Astrocyte (in vitro differentiated cells and primary cell): ENCODE measurements at regions not wholly inside any gene's neighbourhood (a gene's known extent, or its start where the extent isn't known, plus 50 kb on each side); places are given as distances from the start of the nearest gene placed in this dataset.

Experiments used
- EZH2 ChIP-seq: IDR thresholded peaks from 2 replicates; pipeline ENCODE4 v1.6.1; 2012; ENCODE audit warnings: mild to moderate bottlenecking, low read length, inconsistent platforms; ENCODE audit not compliant: insufficient read depth
- TF ChIP-seq, protein P1 (sequence below): IDR thresholded peaks from 2 replicates; pipeline ENCODE4 v1.5.1; 2011; ENCODE audit warnings: low read depth, mild to moderate bottlenecking, inconsistent platforms, low read length, moderate library complexity; ENCODE audit not compliant: insufficient read depth

DNA sequence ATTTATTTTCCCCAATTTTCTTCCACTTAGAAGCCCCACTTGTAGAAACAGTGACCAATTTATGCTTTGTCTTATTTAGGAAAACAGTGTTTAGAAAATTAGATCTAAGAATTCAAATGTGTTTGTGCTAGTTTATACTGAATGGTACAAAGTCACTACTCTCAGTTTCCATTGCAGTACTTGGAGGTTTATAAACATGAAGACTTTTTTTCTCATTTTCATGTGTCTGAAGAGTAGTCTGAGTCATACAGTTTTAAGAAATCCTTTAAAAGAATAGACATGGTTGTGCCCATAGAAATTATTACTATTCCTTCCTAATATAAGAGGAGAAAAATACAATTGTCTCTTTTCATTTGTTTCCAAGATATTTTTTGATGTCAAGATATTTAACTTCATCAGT, 458.7 kb downstream of the NAF1 start:
- TF ChIP-seq, protein P1, sequence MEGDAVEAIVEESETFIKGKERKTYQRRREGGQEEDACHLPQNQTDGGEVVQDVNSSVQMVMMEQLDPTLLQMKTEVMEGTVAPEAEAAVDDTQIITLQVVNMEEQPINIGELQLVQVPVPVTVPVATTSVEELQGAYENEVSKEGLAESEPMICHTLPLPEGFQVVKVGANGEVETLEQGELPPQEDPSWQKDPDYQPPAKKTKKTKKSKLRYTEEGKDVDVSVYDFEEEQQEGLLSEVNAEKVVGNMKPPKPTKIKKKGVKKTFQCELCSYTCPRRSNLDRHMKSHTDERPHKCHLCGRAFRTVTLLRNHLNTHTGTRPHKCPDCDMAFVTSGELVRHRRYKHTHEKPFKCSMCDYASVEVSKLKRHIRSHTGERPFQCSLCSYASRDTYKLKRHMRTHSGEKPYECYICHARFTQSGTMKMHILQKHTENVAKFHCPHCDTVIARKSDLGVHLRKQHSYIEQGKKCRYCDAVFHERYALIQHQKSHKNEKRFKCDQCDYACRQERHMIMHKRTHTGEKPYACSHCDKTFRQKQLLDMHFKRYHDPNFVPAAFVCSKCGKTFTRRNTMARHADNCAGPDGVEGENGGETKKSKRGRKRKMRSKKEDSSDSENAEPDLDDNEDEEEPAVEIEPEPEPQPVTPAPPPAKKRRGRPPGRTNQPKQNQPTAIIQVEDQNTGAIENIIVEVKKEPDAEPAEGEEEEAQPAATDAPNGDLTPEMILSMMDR = no peak
- TF ChIP-seq EZH2 = no peak
